H9 (cell line): ENCODE measurements at regions not wholly inside any gene's neighbourhood (a gene's known extent, or its start where the extent isn't known, plus 50 kb on each side); places are given as distances from the start of the nearest gene placed in this dataset.

ENCODE experiments used
- DNase-seq: peaks from one replicate; pipeline ENCODE4 v3.0.0-alpha.2; 2017
- H2AFZ ChIP-seq: one replicate; pipeline ENCODE4 v1.6.1; 2013; ENCODE audit warnings: mild to moderate bottlenecking, low read length, control low read depth, moderate library complexity
- H2AK5ac ChIP-seq: 2 replicates; pipeline ENCODE4 v1.6.1; 2013; ENCODE audit warnings: low read length, control low read depth, mixed read lengths; ENCODE audit not compliant: insufficient read length
- H2BK120ac ChIP-seq: one replicate; pipeline ENCODE4 v1.6.1; 2013; ENCODE audit warnings: low read depth, mild to moderate bottlenecking, low read length, control low read depth, inconsistent platforms; ENCODE audit not compliant: poor library complexity, severe bottlenecking
- H2BK12ac ChIP-seq: 2 replicates; pipeline ENCODE4 v1.6.1; 2013; ENCODE audit warnings: low read length, control low read depth, mixed read lengths, low read depth; ENCODE audit not compliant: insufficient read length
- H2BK15ac ChIP-seq: 2 replicates; pipeline ENCODE4 v1.6.1; 2013; ENCODE audit warnings: low read depth, low read length, control low read depth
- H2BK20ac ChIP-seq: one replicate; pipeline ENCODE4 v1.6.1; 2013; ENCODE audit warnings: low read depth, mild to moderate bottlenecking, low read length, control low read depth, inconsistent platforms; ENCODE audit not compliant: poor library complexity, severe bottlenecking
- H2BK5ac ChIP-seq: 2 replicates; pipeline ENCODE4 v1.6.1; 2013; ENCODE audit warnings: low read length, control low read depth, mixed read lengths; ENCODE audit not compliant: insufficient read length
- H3K14ac ChIP-seq: 2 replicates; pipeline ENCODE4 v1.6.1; 2013; ENCODE audit warnings: low read length, control low read depth; ENCODE audit not compliant: insufficient read depth
- H3K18ac ChIP-seq: 2 replicates; pipeline ENCODE4 v1.6.1; 2013; ENCODE audit warnings: low read depth, mild to moderate bottlenecking, mixed read lengths, low read length, control low read depth; ENCODE audit not compliant: insufficient read length
- H3K23ac ChIP-seq: 2 replicates; pipeline ENCODE4 v1.6.1; 2013; ENCODE audit warnings: low read length, control low read depth, mixed read lengths, low read depth; ENCODE audit not compliant: insufficient read length
- H3K23me2 ChIP-seq: 2 replicates; pipeline ENCODE4 v1.6.1; 2013; ENCODE audit warnings: low read depth, mild to moderate bottlenecking, mixed read lengths, low read length, control low read depth; ENCODE audit not compliant: insufficient read length, poor library complexity, severe bottlenecking
- H3K27ac ChIP-seq: 2 replicates; pipeline ENCODE4 v1.5.1; 2013; ENCODE audit warnings: low read length, control low read depth, mixed read lengths, low read depth; ENCODE audit not compliant: insufficient read length
- H3K27me3 ChIP-seq: 2 replicates; pipeline ENCODE4 v1.6.1; 2013; ENCODE audit warnings: low read length, control low read depth, inconsistent platforms; ENCODE audit not compliant: insufficient read depth
- H3K4ac ChIP-seq: 2 replicates; pipeline ENCODE4 v1.6.1; 2013; ENCODE audit warnings: low read depth, mild to moderate bottlenecking, control low read depth, inconsistent platforms, low read length, moderate library complexity
- H3K4me1 ChIP-seq: 2 replicates; pipeline ENCODE4 v1.6.1; 2013; ENCODE audit warnings: low read length, control low read depth, inconsistent platforms; ENCODE audit not compliant: insufficient read depth
- H3K4me2 ChIP-seq: 2 replicates; pipeline ENCODE4 v1.6.1; 2013; ENCODE audit warnings: low read length, control low read depth, mixed read lengths; ENCODE audit not compliant: insufficient read length, insufficient read depth
- H3K56ac ChIP-seq: 2 replicates; pipeline ENCODE4 v1.6.1; 2013; ENCODE audit warnings: low read depth, mild to moderate bottlenecking, mixed read lengths, low read length, control low read depth; ENCODE audit not compliant: insufficient read length
- H3K79me1 ChIP-seq: 2 replicates; pipeline ENCODE4 v1.6.1; 2013; ENCODE audit warnings: low read depth, mild to moderate bottlenecking, moderate library complexity, low read length, control low read depth, inconsistent platforms; ENCODE audit not compliant: insufficient read depth, poor library complexity, severe bottlenecking
- H3K79me2 ChIP-seq: 2 replicates; pipeline ENCODE4 v1.6.1; 2013; ENCODE audit warnings: low read length, control low read depth, inconsistent platforms; ENCODE audit not compliant: insufficient read depth
- H3K9ac ChIP-seq: 2 replicates; pipeline ENCODE4 v1.6.1; 2013; ENCODE audit warnings: low read length, control low read depth, mixed read lengths; ENCODE audit not compliant: insufficient read length; ENCODE audit errors: extremely low read depth
- H3K9me3 ChIP-seq: one replicate; pipeline ENCODE4 v1.6.1; 2013; ENCODE audit warnings: low read depth, low read length, inconsistent platforms; ENCODE audit not compliant: control insufficient read depth
- H3T11ph ChIP-seq: one replicate; pipeline ENCODE4 v1.6.1; 2013; ENCODE audit warnings: mild to moderate bottlenecking, low read length, control low read depth, inconsistent platforms
- H4K20me1 ChIP-seq: one replicate; pipeline ENCODE4 v1.6.1; 2013; ENCODE audit not compliant: control insufficient read depth, insufficient read length, insufficient read depth
- H4K5ac ChIP-seq: 2 replicates; pipeline ENCODE4 v1.6.1; 2013; ENCODE audit warnings: low read depth, mild to moderate bottlenecking, mixed read lengths, low read length, control low read depth; ENCODE audit not compliant: insufficient read length
- H4K8ac ChIP-seq: replicated peaks from 2 replicates; pipeline ENCODE4 v1.6.1; 2013; ENCODE audit warnings: low read length, control low read depth, mixed read lengths, low read depth; ENCODE audit not compliant: insufficient read length
- H4K91ac ChIP-seq: 2 replicates; pipeline ENCODE4 v1.6.1; 2013; ENCODE audit warnings: low read depth, mild to moderate bottlenecking, moderate library complexity, mixed read lengths, low read length, control low read depth; ENCODE audit not compliant: insufficient read length
- H3K27ac Mint-ChIP-seq, 3 experiments: 2 replicates in 2 of 3; 3 replicates in 1 of 3; pipeline ENCODE4 v1.8.0; 2020 to 2021; ENCODE audit warnings: mixed read lengths in 3 of 3, mild to moderate bottlenecking in 1 of 3, moderate library complexity in 1 of 3
- H3K27me3 Mint-ChIP-seq: 2 replicates; pipeline ENCODE4 v1.8.0; 2021; ENCODE audit warnings: low read depth, mild to moderate bottlenecking, moderate library complexity, mixed read lengths
- H3K36me3 Mint-ChIP-seq, 3 experiments: 2 replicates in 2 of 3; 3 replicates in 1 of 3; pipeline ENCODE4 v1.8.0; 2020 to 2021; ENCODE audit warnings: low read depth in 3 of 3, mixed read lengths in 3 of 3; ENCODE audit not compliant: insufficient read depth in 1 of 3
- H3K4me1 Mint-ChIP-seq, 2 experiments: 2 replicates each; pipeline ENCODE4 v1.8.0; 2020; ENCODE audit warnings: mixed read lengths in 2 of 2
- H3K4me3 Mint-ChIP-seq, 2 experiments: 2 replicates in 1 of 2; 3 replicates in 1 of 2; pipeline ENCODE4 v1.8.0; 2020 to 2021; ENCODE audit warnings: mild to moderate bottlenecking in 2 of 2, mixed read lengths in 2 of 2, moderate library complexity in 1 of 2
- H3K9me3 Mint-ChIP-seq, 2 experiments: 2 replicates in 1 of 2; 3 replicates in 1 of 2; pipeline ENCODE4 v1.8.0; 2020; ENCODE audit warnings: mild to moderate bottlenecking in 2 of 2, mixed read lengths in 2 of 2, moderate library complexity in 1 of 2
- WGBS: extraction: QIAGEN DNeasy Blood & Tissue Kit; methylation state at CpG from one replicate; pipeline ENCODE4 v1.1.7; 2013; ENCODE audit warnings: missing lambda C conversion rate, low lambda C conversion rate, mixed read lengths; ENCODE audit not compliant: insufficient read length; ENCODE audit errors: extremely low coverage; 5-methylcytosine and 5-hydroxymethylcytosine counted together
- TF ChIP-seq, protein P1 (sequence below): fragments of 200-600 bp; sonication (generic); conservative IDR thresholded peaks from 3 replicates; pipeline ENCODE4 v1.8.0; 2021; ENCODE audit warnings: antibody characterized with exemption, mild to moderate bottlenecking

DNA sequence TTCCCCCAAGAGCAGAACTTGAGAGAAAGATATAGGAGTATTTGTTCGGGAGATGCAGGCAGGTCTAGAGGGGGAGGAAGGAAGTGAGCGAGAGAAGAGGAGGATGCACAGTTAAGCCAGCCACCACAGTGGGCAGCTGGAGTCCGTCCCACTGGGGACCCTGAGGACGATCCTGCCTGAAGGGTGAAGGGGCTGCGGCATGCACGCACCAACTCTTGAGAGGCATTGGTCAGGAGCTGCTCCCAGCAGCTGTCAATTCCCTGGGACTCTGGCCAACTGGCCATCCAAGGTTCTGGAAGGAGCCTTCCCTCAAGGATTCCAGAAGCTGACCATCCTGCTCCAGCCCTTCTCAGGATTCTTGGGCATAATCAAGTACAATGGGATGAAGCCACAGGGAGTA is 246.9 kb downstream of the MATN1 start:
- H3K56ac ChIP-seq = no peak overlapping the region
- Mint-ChIP-seq H3K4me3 (no peak overlapping the region), H3K27ac (no peak overlapping the region), H3K4me1 (no peaks in the 10 kb centered on the region), H3K27me3 (peaks cover 12% of the 10 kb centered on the region), H3K9me3 (peaks cover 17 to 18% of the 10 kb centered on the region in 2 experiments), H3K36me3 (peaks cover 4 to 10% (median 10%) of the 10 kb centered on the region in 3 experiments)
- no peak overlapping the region for H3K23ac ChIP-seq
- H3K27me3 ChIP-seq = no peaks in the 10 kb centered on the region
- H2BK5ac ChIP-seq = no peak overlapping the region
- H3K9me3 ChIP-seq = peaks cover 3% of the 10 kb centered on the region
- H3K4me1 ChIP-seq = no peaks in the 10 kb centered on the region
- no peak overlapping the region for H2BK12ac ChIP-seq
- no peak overlapping the region for H2AFZ ChIP-seq
- H4K20me1 ChIP-seq = no peaks in the 10 kb centered on the region
- no peak overlapping the region for H2BK120ac ChIP-seq
- H4K91ac ChIP-seq = no peak overlapping the region
- H3K23me2 ChIP-seq = no peaks in the 10 kb centered on the region
- no peak overlapping the region for H3K27ac ChIP-seq
- H2BK15ac ChIP-seq = no peak overlapping the region
- no peak overlapping the region for H4K8ac ChIP-seq
- TF ChIP-seq, protein P1, sequence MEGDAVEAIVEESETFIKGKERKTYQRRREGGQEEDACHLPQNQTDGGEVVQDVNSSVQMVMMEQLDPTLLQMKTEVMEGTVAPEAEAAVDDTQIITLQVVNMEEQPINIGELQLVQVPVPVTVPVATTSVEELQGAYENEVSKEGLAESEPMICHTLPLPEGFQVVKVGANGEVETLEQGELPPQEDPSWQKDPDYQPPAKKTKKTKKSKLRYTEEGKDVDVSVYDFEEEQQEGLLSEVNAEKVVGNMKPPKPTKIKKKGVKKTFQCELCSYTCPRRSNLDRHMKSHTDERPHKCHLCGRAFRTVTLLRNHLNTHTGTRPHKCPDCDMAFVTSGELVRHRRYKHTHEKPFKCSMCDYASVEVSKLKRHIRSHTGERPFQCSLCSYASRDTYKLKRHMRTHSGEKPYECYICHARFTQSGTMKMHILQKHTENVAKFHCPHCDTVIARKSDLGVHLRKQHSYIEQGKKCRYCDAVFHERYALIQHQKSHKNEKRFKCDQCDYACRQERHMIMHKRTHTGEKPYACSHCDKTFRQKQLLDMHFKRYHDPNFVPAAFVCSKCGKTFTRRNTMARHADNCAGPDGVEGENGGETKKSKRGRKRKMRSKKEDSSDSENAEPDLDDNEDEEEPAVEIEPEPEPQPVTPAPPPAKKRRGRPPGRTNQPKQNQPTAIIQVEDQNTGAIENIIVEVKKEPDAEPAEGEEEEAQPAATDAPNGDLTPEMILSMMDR = no peak
- no CpG with 5 or more reads among the region's 6 CpGs for WGBS
- H3K9ac ChIP-seq = no peak overlapping the region
- no peaks in the 10 kb centered on the region for H3K79me2 ChIP-seq
- no peak overlapping the region; the same call in 1 of the 2 replicates for H3K14ac ChIP-seq
- no peak overlapping the region for H3K18ac ChIP-seq
- H3K4ac ChIP-seq = no peak overlapping the region
- H3K79me1 ChIP-seq = no peaks in the 10 kb centered on the region
- no peak for DNase-seq
- H4K5ac ChIP-seq = no peak overlapping the region
- H2AK5ac ChIP-seq = no peak overlapping the region
- H2BK20ac ChIP-seq = no peak overlapping the region
- no peak overlapping the region for H3T11ph ChIP-seq
- H3K4me2 ChIP-seq = no peak overlapping the region
